DOHH2 (cell line): ENCODE measurements at regions not wholly inside any gene's neighbourhood (a gene's known extent, or its start where the extent isn't known, plus 50 kb on each side); places are given as distances from the start of the nearest gene placed in this dataset.

Source experiments
- H3F3A ChIP-seq: fragments of 200-600 bp; sonication (generic), shearing (Covaris generic); 2 replicates; pipeline ENCODE4 v1.6.0; 2016; ENCODE audit warnings: antibody characterized with exemption, mild to moderate bottlenecking; ENCODE audit not compliant: control insufficient read depth, insufficient read depth
- H3K27ac ChIP-seq: fragments of 200-600 bp; sonication (generic); 2 replicates; pipeline ENCODE4 v1.5.1; 2014; ENCODE audit warnings: low read depth, mild to moderate bottlenecking, low read length, moderate library complexity
- H3K27me3 ChIP-seq: fragments of 200-600 bp; sonication (generic); 2 replicates; pipeline ENCODE4 v1.6.1; 2014; ENCODE audit warnings: mild to moderate bottlenecking, low read length, mixed read lengths; ENCODE audit not compliant: control insufficient read depth
- H3K36me3 ChIP-seq: fragments of 200-600 bp; sonication (generic); 2 replicates; pipeline ENCODE4 v1.6.1; 2014; ENCODE audit warnings: mild to moderate bottlenecking, low read length, moderate library complexity, mixed read lengths; ENCODE audit not compliant: control insufficient read depth
- H3K4me1 ChIP-seq: fragments of 200-600 bp; sonication (generic); 2 replicates; pipeline ENCODE4 v1.6.1; 2014; ENCODE audit warnings: mild to moderate bottlenecking, low read length, mixed read lengths; ENCODE audit not compliant: control insufficient read depth
- H3K4me2 ChIP-seq: fragments of 200-600 bp; sonication (generic); 2 replicates; pipeline ENCODE4 v1.6.0; 2014; ENCODE audit warnings: mild to moderate bottlenecking, low read length, moderate library complexity
- H3K4me3 ChIP-seq: fragments of 200-600 bp; sonication (generic); 2 replicates; pipeline ENCODE4 v1.5.1; 2014; ENCODE audit warnings: mild to moderate bottlenecking, low read length, mixed read lengths
- H3K79me2 ChIP-seq: fragments of 200-600 bp; sonication (generic); 2 replicates; pipeline ENCODE4 v1.6.1; 2014; ENCODE audit warnings: mild to moderate bottlenecking, low read length, mixed read lengths; ENCODE audit not compliant: control insufficient read depth
- H3K9me2 ChIP-seq: fragments of 200-600 bp; sonication (generic); replicated peaks from 2 replicates; pipeline ENCODE4 v1.6.1; 2014; ENCODE audit warnings: mild to moderate bottlenecking, low read length, mixed read lengths; ENCODE audit not compliant: control insufficient read depth
- H3K9me3 ChIP-seq: fragments of 200-600 bp; sonication (generic); 2 replicates; pipeline ENCODE4 v1.6.1; 2014; ENCODE audit warnings: antibody characterized with exemption, low read length, mixed read lengths; ENCODE audit not compliant: control insufficient read depth, insufficient read depth
- H4K20me1 ChIP-seq: fragments of 200-600 bp; sonication (generic); 2 replicates; pipeline ENCODE4 v1.6.0; 2014; ENCODE audit warnings: low read depth, mild to moderate bottlenecking, antibody characterized with exemption, low read length, moderate library complexity; ENCODE audit not compliant: control insufficient read depth, insufficient read depth
- EZH2phosphoT487 ChIP-seq: fragments of 200-600 bp; sonication (generic); IDR thresholded peaks from 2 replicates; pipeline ENCODE4 v1.6.1; 2017; ENCODE audit warnings: borderline replicate concordance, mild to moderate bottlenecking, antibody characterized with exemption, low read length, moderate library complexity, mixed read lengths
- TF ChIP-seq, protein P1 (sequence below): fragments of 200-600 bp; sonication (generic); IDR thresholded peaks from one replicate; pipeline ENCODE4 v1.5.1; 2014; ENCODE audit warnings: antibody characterized with exemption, mild to moderate bottlenecking, low read depth, low read length; ENCODE audit not compliant: poor library complexity, severe bottlenecking

GRCh38 chr9:89664896-89665329 lies 60.1 kb downstream of the GADD45G start:
- no peak for TF ChIP-seq EZH2phosphoT487
- TF ChIP-seq, protein P1, sequence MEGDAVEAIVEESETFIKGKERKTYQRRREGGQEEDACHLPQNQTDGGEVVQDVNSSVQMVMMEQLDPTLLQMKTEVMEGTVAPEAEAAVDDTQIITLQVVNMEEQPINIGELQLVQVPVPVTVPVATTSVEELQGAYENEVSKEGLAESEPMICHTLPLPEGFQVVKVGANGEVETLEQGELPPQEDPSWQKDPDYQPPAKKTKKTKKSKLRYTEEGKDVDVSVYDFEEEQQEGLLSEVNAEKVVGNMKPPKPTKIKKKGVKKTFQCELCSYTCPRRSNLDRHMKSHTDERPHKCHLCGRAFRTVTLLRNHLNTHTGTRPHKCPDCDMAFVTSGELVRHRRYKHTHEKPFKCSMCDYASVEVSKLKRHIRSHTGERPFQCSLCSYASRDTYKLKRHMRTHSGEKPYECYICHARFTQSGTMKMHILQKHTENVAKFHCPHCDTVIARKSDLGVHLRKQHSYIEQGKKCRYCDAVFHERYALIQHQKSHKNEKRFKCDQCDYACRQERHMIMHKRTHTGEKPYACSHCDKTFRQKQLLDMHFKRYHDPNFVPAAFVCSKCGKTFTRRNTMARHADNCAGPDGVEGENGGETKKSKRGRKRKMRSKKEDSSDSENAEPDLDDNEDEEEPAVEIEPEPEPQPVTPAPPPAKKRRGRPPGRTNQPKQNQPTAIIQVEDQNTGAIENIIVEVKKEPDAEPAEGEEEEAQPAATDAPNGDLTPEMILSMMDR: no peak
- Histone ChIP-seq H3K27ac (no peak overlapping the region), H3K4me1 (no peaks in the 10 kb centered on the region), H3K36me3 (no peaks in the 10 kb centered on the region), H3F3A (no peaks in the 10 kb centered on the region), H3K4me2 (no peak overlapping the region), H3K27me3 (no peaks in the 10 kb centered on the region), H3K4me3 (no peak overlapping the region), H3K9me3 (no peaks in the 10 kb centered on the region), H3K9me2 (no peaks in the 10 kb centered on the region), H4K20me1 (no peaks in the 10 kb centered on the region), H3K79me2 (no peaks in the 10 kb centered on the region)

- TF ChIP-seq, protein P1: no peak
- no peak for TF ChIP-seq EZH2phosphoT487
- Histone ChIP-seq H3K4me1 (no peaks in the 10 kb centered on the region), H3K9me3 (no peaks in the 10 kb centered on the region), H3K27me3 (no peaks in the 10 kb centered on the region), H3F3A (no peaks in the 10 kb centered on the region), H3K36me3 (no peaks in the 10 kb centered on the region), H3K4me2 (no peak overlapping the region), H3K79me2 (no peaks in the 10 kb centered on the region), H3K4me3 (no peak overlapping the region), H3K9me2 (no peaks in the 10 kb centered on the region), H4K20me1 (no peaks in the 10 kb centered on the region), H3K27ac (no peak overlapping the region)
Observed at GRCh38 chr9:89666364-89666763, 61.6 kb downstream of the GADD45G start.

- Histone ChIP-seq H3K36me3 (no peaks in the 10 kb centered on the region), H3K27me3 (no peaks in the 10 kb centered on the region), H3K4me2 (no peak overlapping the region), H4K20me1 (no peaks in the 10 kb centered on the region), H3K4me1 (no peaks in the 10 kb centered on the region), H3K79me2 (no peaks in the 10 kb centered on the region), H3K9me2 (no peaks in the 10 kb centered on the region), H3F3A (no peaks in the 10 kb centered on the region), H3K4me3 (no peak overlapping the region), H3K27ac (no peak overlapping the region), H3K9me3 (no peaks in the 10 kb centered on the region)
- no peak for TF ChIP-seq EZH2phosphoT487
- TF ChIP-seq, protein P1: no peak
Observed at GRCh38 chr9:89666950-89667349, 62.1 kb downstream of the GADD45G start.

GRCh38 chr9:89667726-89668125 lies 62.9 kb downstream of the GADD45G start:
- H3K36me3 ChIP-seq: no peaks in the 10 kb centered on the region
- no peak overlapping the region for H3K4me2 ChIP-seq
- no peaks in the 10 kb centered on the region for H3K4me1 ChIP-seq
- no peaks in the 10 kb centered on the region for H3K9me3 ChIP-seq
- H4K20me1 ChIP-seq: no peaks in the 10 kb centered on the region
- no peak overlapping the region for H3K4me3 ChIP-seq
- no peaks in the 10 kb centered on the region for H3K9me2 ChIP-seq
- H3K79me2 ChIP-seq: no peaks in the 10 kb centered on the region
- H3K27me3 ChIP-seq: no peaks in the 10 kb centered on the region
- no peak overlapping the region for H3K27ac ChIP-seq
- TF ChIP-seq, protein P1: no peak
- no peak for TF ChIP-seq EZH2phosphoT487
- no peaks in the 10 kb centered on the region for H3F3A ChIP-seq
